NCI-H2171 (cell line): ENCODE measurements at regions not wholly inside any gene's neighbourhood (a gene's known extent, or its start where the extent isn't known, plus 50 kb on each side); places are given as distances from the start of the nearest gene placed in this dataset.

Source experiments
- DNase-seq: peaks from one replicate; lab custom pipeline; 2025; lab: John Stamatoyannopoulos, UW

DNA sequence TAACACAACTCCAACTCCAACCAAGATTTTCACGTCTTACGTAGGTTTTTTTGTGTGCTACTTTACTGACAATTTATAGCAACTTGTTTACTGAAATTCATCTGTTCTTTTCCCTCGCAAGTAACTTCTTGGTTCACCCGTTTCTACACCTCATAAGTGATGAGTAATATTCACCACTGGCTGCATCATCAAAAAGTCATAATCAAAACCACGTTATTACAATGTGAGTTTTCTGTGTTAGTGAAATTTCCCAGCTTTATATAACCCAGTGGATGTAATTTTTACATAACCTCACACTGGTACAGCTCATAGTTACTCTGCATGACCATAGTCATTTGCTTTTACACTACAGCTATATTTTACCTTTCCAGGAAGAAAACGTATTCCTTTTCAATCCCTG is 401.1 kb upstream of the LYPLAL1 start:
- DNase-seq, result no peak

DNA sequence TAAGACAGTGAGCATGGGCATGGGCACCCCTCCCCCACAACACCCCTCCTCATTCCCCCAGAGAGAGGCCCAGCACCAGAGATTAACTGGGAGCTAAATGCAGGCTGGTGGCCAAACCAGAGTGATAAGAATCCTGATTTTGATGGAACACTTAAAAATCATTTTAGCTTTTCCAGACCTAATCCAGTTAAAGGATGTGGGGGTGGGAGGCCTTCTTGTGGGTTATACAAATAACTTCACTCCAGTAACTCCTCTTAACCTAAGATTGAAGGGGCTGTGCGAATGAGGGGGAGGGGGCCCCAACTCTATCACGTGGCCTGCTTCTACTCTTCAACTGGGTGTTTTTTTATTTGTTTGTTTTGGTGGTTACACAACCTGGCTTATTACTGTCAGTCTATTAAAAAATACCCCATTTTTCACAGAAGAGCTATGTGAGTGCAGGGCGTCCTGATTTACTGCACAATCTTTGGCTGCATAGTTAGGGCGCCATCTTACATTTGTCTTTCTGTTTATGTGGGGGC is 398.1 kb upstream of the LYPLAL1 start:
- no peak for DNase-seq

DNA sequence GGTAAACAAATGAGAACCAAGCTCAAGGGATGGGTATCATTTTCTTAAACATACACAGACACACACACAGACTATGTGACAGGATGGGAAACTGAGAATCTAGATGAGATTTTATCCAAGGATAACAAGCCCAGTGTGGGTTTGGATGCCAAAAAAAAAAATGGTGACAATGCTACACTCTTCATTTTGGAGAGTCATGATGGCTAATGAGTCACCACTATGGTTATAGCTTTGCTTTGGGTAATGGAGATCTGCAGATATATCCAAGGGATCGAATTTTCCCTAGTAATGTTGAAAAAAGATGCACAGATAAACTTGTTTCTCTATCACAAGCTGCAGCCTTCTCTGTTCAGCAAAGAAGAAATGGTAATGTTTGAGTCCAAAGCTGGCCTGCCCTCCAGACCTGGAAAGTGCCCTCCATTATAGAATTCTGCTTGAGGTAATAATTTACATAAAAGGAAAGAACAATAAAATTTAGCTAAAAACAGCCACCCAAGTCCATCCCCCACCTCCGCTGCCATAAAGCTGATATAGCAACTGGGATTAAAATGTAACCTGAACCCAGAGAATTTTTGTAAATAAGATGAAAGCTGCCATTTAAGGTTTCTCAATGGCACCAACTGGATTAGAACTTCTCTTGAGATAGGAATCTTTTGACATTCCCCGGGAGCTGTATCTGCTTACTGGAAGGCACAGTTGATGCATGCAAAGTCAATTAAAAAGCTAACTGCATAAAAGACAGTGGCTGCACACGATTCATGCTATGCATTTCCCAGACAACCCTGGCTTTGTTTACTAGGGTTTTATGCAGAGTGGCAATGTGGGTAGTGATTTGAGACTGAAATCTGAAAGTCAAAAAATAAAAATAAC is 395.2 kb upstream of the LYPLAL1 start:
- DNase-seq, result no peak

DNA sequence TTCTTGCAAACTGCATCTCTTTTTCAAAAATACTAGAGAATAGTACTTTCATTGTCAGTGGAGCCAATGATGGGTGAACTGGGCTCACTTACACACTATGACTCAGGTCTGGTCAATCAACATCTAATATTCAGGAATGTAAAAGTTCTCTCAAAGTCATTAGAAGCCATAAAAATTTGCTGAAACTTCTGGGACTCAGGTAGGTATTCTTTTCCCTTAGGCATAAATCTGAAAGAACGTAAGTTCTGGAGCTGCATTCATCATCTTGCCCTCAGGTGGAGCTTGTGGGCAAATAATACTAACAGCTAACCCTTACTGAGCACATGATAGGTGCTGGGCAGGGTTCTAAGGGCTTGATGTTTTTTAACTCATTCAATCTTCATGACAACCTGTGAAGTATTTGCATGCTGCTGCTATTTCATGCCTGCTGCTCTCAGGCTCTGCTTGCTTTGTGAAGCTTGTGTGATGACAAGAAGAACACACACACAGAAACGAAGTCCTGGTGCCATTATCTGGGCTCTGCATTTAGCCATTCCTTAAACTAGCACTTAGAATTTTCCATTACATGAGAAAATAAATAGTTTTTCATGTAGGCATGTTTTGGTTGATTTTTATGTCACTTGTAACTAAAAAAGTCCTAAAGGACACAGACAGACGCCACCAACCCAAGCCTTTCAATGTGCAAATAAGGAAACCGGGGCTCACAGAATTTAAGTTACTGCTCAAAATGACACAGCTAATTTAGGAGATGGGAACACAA is 394.2 kb upstream of the LYPLAL1 start:
- DNase-seq, result no peak

GRCh38 chr1:218783131-218783530 is 390.5 kb upstream of the LYPLAL1 start:
- DNase-seq, result no peak

- no peak for DNase-seq
Measured at GRCh38 chr1:218783916-218784315, 389.8 kb upstream of the LYPLAL1 start.

DNA sequence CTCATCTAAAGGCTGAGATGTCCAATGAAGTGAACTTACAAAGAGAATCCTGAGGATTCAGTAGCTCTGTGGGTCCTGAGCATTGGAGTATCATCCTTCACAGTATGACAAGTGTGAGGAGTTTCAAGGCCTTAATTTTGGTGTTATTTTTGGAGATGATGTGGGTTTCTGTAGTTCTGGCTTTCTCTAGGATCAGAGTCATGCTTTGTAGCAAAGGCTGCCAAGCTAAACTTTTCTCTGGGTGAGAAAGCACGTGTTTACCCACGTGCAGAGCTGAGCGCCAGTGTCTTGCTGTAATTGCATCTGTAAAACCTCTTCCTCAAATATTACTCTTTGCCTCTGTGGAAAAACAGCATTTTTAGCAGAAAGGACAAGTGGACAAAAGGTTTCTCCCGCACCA is 387.8 kb upstream of the LYPLAL1 start:
- no peak for DNase-seq

DNA sequence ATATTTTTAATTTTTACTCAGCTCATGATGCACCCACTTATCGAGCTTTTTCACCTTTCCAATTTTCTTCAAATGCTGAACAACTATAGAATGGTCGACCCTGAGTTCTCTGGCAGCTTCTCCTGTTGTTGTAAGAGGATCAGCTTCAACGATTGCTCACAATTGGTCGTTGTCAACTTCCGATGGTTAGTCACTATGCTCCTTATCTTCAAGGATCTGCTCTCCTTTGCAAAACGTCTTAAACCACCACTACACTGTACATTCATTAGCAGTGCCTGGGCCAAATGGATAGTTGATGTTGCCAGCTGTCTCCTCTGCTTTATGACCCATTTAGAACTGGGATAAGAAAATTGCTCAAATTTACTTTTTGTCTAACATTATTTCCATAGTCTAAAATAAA is 385.9 kb upstream of the LYPLAL1 start:
- no peak for DNase-seq

DNA sequence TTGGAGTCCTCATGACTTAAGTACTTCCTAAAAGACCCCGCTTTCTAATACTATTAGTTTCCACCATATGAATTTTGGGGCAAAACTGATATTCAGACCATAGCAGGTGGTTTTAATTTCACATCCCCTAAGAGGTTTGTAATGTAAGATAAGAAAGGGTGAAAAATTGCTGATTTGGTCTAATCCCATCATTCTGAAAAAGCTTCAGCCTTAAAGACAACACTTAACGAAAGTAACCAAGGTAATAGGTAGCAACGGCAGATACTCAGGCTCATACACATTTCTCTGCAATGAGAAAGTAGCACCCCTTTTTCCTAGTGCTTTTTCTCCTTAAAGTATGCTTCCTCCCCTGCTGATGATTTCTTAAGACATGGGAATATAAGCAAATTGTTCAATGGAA is 376.9 kb upstream of the LYPLAL1 start:
- DNase-seq, result no peak

GRCh38 chr1:218802799-218803198 is 370.9 kb upstream of the LYPLAL1 start:
- no peak for DNase-seq

DNA sequence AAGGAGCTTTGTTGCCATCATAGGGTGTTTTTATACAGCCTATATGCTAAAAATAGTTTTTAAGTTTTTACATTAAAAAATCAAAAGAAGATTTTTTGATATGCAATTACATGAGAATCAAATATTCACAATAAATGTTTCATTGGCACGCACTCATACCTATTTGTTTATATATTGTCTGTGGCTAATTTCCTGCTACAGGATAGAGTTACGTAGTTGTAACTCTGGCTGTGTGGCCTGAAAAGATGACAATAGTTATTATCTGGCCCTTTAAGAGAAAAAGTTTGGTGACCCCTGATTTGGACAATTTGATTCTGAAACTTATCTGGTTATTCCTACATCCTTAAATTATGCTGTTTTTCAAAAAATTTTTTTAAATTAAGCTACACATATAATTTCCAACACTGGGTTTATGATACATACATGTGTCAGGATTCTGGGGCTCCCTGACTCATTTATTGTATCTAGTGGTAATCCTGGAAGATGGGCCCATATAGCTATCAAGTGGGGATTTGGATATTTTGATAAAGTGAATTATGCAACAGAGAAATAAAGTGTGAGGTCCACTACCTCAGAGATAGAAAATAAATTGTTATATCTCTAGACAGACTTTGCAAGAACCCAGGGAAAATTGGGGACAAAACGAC is 370.2 kb upstream of the LYPLAL1 start:
- DNase-seq, result no peak

DNA sequence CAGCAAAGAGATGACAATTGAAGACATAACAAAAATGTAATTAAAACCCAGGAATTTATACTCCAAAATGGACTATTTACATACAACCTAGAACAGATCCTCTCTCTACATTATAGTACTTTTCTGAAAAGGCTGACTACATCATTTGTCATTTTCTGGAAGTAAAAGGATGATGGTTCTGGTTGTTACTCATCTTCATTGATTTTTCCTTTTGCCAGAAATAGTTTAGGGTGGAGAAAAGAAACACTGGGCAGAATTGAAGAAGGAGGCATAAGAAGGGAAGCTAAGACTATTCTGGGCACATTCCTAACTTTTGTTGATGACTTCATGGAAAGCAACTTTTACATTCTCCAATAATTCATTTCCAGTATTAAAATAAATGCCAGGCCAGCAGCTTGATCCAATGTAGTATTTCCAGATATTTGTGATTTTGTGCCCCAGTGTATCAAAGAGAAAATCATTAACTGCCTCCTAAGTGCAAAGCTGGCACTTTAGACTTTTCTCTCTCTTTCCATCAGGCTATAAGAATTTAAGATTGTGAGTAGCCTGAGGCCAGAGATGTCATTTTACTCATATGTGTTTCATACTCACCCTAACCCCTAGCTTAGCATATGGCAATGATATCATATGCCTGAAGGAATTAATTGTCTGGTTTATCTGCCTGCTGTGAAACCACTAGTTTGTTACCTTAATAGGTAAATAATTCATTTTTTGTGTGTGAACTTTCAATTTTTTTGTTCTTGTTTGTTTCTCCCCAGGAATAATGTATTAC is 369.5 kb upstream of the LYPLAL1 start:
- no peak for DNase-seq

GRCh38 chr1:218809061-218809460 is 364.6 kb upstream of the LYPLAL1 start:
- DNase-seq, result no peak

- no peak for DNase-seq
Measured at GRCh38 chr1:218809625-218810024, 364.1 kb upstream of the LYPLAL1 start.

DNA sequence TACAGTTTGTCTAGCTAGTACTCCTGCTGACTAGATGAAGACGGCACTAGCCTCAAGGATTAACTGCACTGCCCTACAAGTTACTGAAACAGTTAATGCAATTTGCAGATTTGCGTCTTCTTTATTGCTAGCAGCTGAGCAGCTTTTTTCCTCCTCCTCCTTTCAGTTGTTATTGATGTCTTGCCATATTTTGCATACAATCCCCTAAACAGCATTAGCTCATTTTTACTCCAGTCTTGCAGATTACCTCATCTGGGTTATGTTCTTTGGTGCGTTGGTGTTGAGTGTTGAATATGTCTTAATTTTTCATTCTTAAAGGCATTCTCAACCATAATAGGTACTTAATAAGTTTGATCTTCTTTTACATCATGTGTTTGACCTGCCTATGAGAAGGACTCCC is 363.4 kb upstream of the LYPLAL1 start:
- DNase-seq, result no peak

DNA sequence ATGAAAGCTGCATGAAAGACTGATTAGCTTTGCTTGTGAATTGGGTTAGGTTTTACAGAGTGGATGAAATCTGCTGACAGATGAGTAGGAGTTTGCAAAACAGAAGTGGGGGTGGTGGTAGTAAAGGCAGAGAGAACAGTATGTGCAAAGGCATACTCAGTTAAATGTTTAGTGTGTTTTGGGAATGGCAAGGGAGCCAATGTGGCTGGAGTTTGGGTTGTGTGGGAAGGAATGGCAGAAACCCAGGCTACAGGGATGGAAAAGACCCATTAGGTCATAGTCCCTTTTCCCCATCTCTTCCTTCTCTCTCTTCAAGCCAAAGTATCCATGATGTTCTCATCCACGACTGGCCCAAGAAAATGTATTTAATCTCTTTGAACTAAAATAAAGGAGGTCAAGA is 362.2 kb upstream of the LYPLAL1 start:
- DNase-seq, result no peak

GRCh38 chr1:218812360-218812759 is 361.3 kb upstream of the LYPLAL1 start:
- no peak for DNase-seq

- DNase-seq, result no peak
Measured at GRCh38 chr1:218813237-218813636, 360.4 kb upstream of the LYPLAL1 start.

GRCh38 chr1:218815076-218815475 is 358.6 kb upstream of the LYPLAL1 start:
- DNase-seq, result no peak

GRCh38 chr1:218817071-218817470 is 356.6 kb upstream of the LYPLAL1 start:
- DNase-seq, result no peak

DNA sequence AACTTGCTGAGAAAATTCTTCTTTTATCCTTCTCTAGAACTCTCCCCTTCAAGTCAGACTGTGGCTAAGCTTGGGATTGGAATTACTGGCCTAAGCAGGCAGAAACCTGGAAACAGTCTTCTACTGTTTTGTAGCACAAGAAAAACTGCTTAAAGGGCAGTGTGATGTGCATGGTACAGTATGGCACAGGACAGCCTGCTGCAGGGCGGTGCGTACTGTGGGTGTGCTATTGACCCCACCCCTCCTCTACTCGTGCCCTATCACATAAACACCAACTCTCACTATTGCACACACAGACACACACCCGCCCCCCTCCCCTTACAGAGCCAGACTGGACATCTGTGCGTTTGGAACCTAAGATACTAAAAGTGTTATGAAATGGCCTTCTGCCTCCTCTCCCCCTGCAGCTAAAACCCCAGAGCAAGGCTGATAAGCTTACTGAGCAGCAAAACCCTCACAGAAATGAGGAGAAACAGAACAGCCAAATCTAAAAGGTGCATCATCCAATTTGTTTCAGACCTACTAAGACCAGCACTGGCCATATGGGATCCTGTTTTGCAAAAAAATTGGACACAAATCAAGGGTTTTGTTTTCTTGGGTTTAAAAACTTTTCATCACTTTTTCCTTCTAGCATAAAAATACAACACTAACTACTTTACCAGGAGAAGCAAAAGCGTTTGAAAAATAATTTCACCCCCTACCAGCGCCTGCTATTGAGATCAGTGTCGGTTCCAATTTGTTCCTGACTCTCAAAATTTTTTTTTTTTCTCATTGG is 355.8 kb upstream of the LYPLAL1 start:
- no peak for DNase-seq
